Keratinocyte (primary cell): ENCODE measurements at regions not wholly inside any gene's neighbourhood (a gene's known extent, or its start where the extent isn't known, plus 50 kb on each side); places are given as distances from the start of the nearest gene placed in this dataset.

ENCODE experiments used
- DNase-seq: peaks from one replicate; pipeline ENCODE4 v3.0.0-alpha.2; 2011; ENCODE audit warnings: low read depth, missing footprints, low spot score
- FAIRE-seq: peaks from 2 replicates; lab custom pipeline; 2011; peaks lifted over from hg19 to GRCh38; lab: Jason Lieb, UNC
- H2AFZ ChIP-seq: 2 replicates; pipeline ENCODE4 v1.6.0; 2012; ENCODE audit warnings: low read length, control low read depth, inconsistent platforms; ENCODE audit not compliant: control insufficient read depth
- H3K27ac ChIP-seq: 2 replicates; pipeline ENCODE4 v1.5.1; 2011; ENCODE audit warnings: low read length; ENCODE audit not compliant: control insufficient read depth, insufficient read depth
- H3K27me3 ChIP-seq: 3 replicates; pipeline ENCODE4 v1.6.0; 2011; ENCODE audit warnings: low read length; ENCODE audit not compliant: control insufficient read depth, insufficient read depth; ENCODE audit errors: extremely low read depth
- H3K36me3 ChIP-seq, 2 experiments: 2 replicates in 1 of 2; 3 replicates in 1 of 2; pipeline ENCODE4 v1.5.1; 2011; ENCODE audit warnings: low read length in 2 of 2, mild to moderate bottlenecking in 1 of 2; ENCODE audit not compliant: control insufficient read depth in 2 of 2, insufficient read depth in 2 of 2; ENCODE audit errors: extremely low read depth in 1 of 2
- H3K4me1 ChIP-seq: 3 replicates; pipeline ENCODE4 v1.5.1; 2011; ENCODE audit warnings: low read length; ENCODE audit not compliant: control insufficient read depth, insufficient read depth; ENCODE audit errors: extremely low read depth
- H3K4me2 ChIP-seq: 3 replicates; pipeline ENCODE4 v1.6.0; 2011; ENCODE audit warnings: low read depth, low read length; ENCODE audit not compliant: control insufficient read depth, insufficient read depth; ENCODE audit errors: extremely low read depth
- H3K4me3 ChIP-seq, 3 experiments: fragments of 200-600 bp in 1 of 3; sonication (generic) in 1 of 3; 2 replicates in 2 of 3; 3 replicates in 1 of 3; pipeline ENCODE4 v1.5.1; 2011 to 2016; ENCODE audit warnings: low read length in 3 of 3, mild to moderate bottlenecking in 3 of 3, control low read depth in 2 of 3, inconsistent platforms in 1 of 3, low read depth in 1 of 3, mixed read lengths in 1 of 3, mixed run types in 1 of 3, moderate library complexity in 1 of 3; ENCODE audit not compliant: control insufficient read depth in 2 of 3, insufficient read depth in 2 of 3; ENCODE audit errors: extremely low read depth in 1 of 3
- H3K79me2 ChIP-seq: 2 replicates; pipeline ENCODE4 v1.6.0; 2012; ENCODE audit warnings: low read length; ENCODE audit not compliant: control insufficient read depth, insufficient read depth
- H3K9ac ChIP-seq: 3 replicates; pipeline ENCODE4 v1.6.0; 2011; ENCODE audit warnings: low read length; ENCODE audit not compliant: control insufficient read depth, insufficient read depth; ENCODE audit errors: extremely low read depth
- H3K9me1 ChIP-seq: 3 replicates; pipeline ENCODE4 v1.6.0; 2011; ENCODE audit warnings: low read length; ENCODE audit not compliant: control insufficient read depth, insufficient read depth; ENCODE audit errors: extremely low read depth
- H3K9me3 ChIP-seq: 2 replicates; pipeline ENCODE4 v1.5.1; 2012; ENCODE audit warnings: low read depth, low read length; ENCODE audit not compliant: control insufficient read depth
- H4K20me1 ChIP-seq: 3 replicates; pipeline ENCODE4 v1.6.0; 2011; ENCODE audit warnings: low read length; ENCODE audit not compliant: control insufficient read depth, insufficient read depth; ENCODE audit errors: extremely low read depth
- CTCF ChIP-seq, 3 experiments: IDR thresholded peaks in 1 of 3; conservative IDR thresholded peaks in 1 of 3; optimal IDR thresholded peaks in 1 of 3; 2 replicates in 2 of 3; 3 replicates in 1 of 3; pipeline versions ENCODE3 to v1.5.1; 2011; ENCODE audit warnings: low read length in 3 of 3, mild to moderate bottlenecking in 3 of 3, moderate library complexity in 2 of 3, control low read depth in 1 of 3, inconsistent platforms in 1 of 3; ENCODE audit not compliant: insufficient read depth in 2 of 3; ENCODE audit errors: extremely low read depth in 1 of 3
- EZH2 ChIP-seq: IDR thresholded peaks from one replicate; pipeline ENCODE4 v1.6.1; 2012; ENCODE audit warnings: inconsistent platforms, mild to moderate bottlenecking, low read length, moderate library complexity
- dilution Hi-C: fragments of 300-500 bp; cut with MboI; formaldehyde crosslinking; loops from one replicate; pipeline ENCODE4 v1.7.0; 2020; ENCODE audit warnings: low sequenced_read_pairs; ENCODE audit not compliant: extremely low pct_ligation_motif_present

- DNase-seq = no peak
- Histone ChIP-seq H3K4me2 (no peak overlapping the region), H3K27me3 (no peaks in the 10 kb centered on the region), H2AFZ (no peak overlapping the region), H3K4me3 (no peak overlapping the region), H3K36me3 (no peaks in the 10 kb centered on the region), H3K4me1 (no peaks in the 10 kb centered on the region), H4K20me1 (no peaks in the 10 kb centered on the region), H3K9me3 (no peaks in the 10 kb centered on the region), H3K79me2 (no peaks in the 10 kb centered on the region), H3K9me1 (no peaks in the 10 kb centered on the region), H3K9ac (no peak overlapping the region), H3K27ac (no peak overlapping the region)
- no peak for FAIRE-seq
- TF ChIP-seq CTCF (optimal IDR thresholded peaks at IDR 0.05 in 1 of 3, IDR thresholded peaks at IDR 0.05 in 1 of 3, conservative IDR thresholded peaks at IDR 0.05 in 1 of 3; ENCODE audit: extremely low read depth in 1 of 3, insufficient read depth in 2 of 3, low read length in 3 of 3) = no peak
- TF ChIP-seq EZH2 = no peak
- dilution Hi-C loops = no loop called here
Measured at GRCh38 chr13:56700324-56700723, 440.4 kb upstream of the PRR20A start.

DNA sequence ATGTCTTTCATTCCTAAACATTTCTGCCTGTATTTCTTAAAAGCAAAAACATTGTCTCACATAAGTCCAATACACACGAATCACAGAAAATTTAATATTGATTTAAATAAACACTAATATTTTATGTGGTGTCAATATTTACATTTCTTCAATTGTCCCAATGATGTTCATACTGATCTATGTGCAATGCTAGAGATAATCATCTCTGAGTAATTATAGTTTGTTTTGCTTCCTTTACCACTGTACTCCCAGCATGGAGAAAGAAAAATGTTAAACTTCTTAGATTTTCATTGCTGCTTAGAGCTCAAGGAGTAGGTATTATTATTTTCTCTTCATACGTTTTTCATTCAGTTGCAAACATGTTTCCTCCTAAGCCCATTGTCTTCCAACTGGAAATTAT lies 434.2 kb upstream of the PRR20A start:
- Histone ChIP-seq H3K4me1 (no peaks in the 10 kb centered on the region), H3K27me3 (no peaks in the 10 kb centered on the region), H3K9ac (no peak overlapping the region), H2AFZ (no peak overlapping the region), H3K4me3 (no peak overlapping the region), H3K36me3 (no peaks in the 10 kb centered on the region), H3K9me1 (no peaks in the 10 kb centered on the region), H3K4me2 (no peak overlapping the region), H3K27ac (no peak overlapping the region), H3K79me2 (no peaks in the 10 kb centered on the region), H3K9me3 (no peaks in the 10 kb centered on the region), H4K20me1 (no peaks in the 10 kb centered on the region)
- no peak for TF ChIP-seq EZH2
- no peak for TF ChIP-seq CTCF (optimal IDR thresholded peaks at IDR 0.05 in 1 of 3, IDR thresholded peaks at IDR 0.05 in 1 of 3, conservative IDR thresholded peaks at IDR 0.05 in 1 of 3; ENCODE audit: extremely low read depth in 1 of 3, insufficient read depth in 2 of 3, low read length in 3 of 3)
- dilution Hi-C loops = no loop called here
- FAIRE-seq = no peak
- DNase-seq = no peak
